ENCODE measurements at regions not wholly inside any gene's neighbourhood (a gene's known extent, or its start where the extent isn't known, plus 50 kb on each side); places are given as distances from the start of the nearest gene placed in this dataset.
A peak's percentile ranks its signal among the peaks of the same experiment; 100 is the strongest.

DNA sequence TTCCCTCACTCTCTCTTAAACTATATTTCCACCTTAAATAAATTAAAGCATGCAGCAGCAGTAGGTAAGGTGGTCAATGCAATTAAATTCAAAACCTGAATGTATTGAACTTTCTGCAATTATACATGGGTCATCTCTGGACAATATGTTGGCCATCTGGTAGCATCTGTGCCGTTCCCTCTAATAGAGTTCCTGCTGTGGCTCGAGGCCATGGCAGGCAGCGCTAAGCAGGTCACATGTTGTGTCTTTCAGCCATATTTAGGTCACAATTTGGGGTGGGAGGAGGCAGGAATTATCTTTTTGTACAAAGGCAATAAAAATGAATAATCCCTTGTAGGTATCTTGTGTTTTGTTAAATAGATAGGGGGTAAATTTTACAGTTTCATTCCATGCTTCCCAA, 676.2 kb downstream of the ZEB2 start:
- peaks cover 12% of the 10 kb centered on the region for H3K4me1 Mint-ChIP-seq
- Histone ChIP-seq H3K27ac (no peak overlapping the region), H3K36me3 (no peaks in the 10 kb centered on the region), H3K27me3 (no peaks in the 10 kb centered on the region), H3K9me3 (ENCODE audit: low read depth) (no peaks in the 10 kb centered on the region), H3F3A (ENCODE audit: low read depth) (no peaks in the 10 kb centered on the region), H3K4me2 (no peak overlapping the region), H2AFZ (replicated peaks) (no peak overlapping the region), H3K9ac (no peak overlapping the region), H3K79me2 (ENCODE audit: low read depth) (no peaks in the 10 kb centered on the region), H3K4me3 (no peak overlapping the region), H3K4me1 (no peaks in the 10 kb centered on the region), H4K20me1 (ENCODE audit: low read depth) (no peaks in the 10 kb centered on the region)
- H3K9me3 Mint-ChIP-seq: peaks cover 9% of the 10 kb centered on the region
- no peak overlapping the region for H3K4me3 Mint-ChIP-seq
- no peak for DNase-seq (ENCODE audit: low spot score)
- H3K27ac Mint-ChIP-seq: peak overlapping the region; percentile 75
- TF ChIP-seq EZH2 (IDR thresholded peaks at IDR 0.05): no peak
- no peak for TF ChIP-seq EZH2phosphoT487 (IDR thresholded peaks at IDR 0.05)
- no peak for TF ChIP-seq CTCF (IDR thresholded peaks at IDR 0.05)
- H3K27me3 Mint-ChIP-seq (ENCODE audit: insufficient read depth, low read depth): peaks cover 4% of the 10 kb centered on the region
- no peaks in the 10 kb centered on the region for H3K36me3 Mint-ChIP-seq

GRCh38 chr2:143842836-143843235, 677.1 kb downstream of the ZEB2 start:
- H3K9ac ChIP-seq: no peak overlapping the region
- H3K4me3 ChIP-seq: no peak overlapping the region
- H3K27ac ChIP-seq: no peak overlapping the region
- no peaks in the 10 kb centered on the region for H3K4me1 ChIP-seq
- H4K20me1 ChIP-seq (ENCODE audit: low read depth): no peaks in the 10 kb centered on the region
- H3K4me3 Mint-ChIP-seq: no peak overlapping the region
- H3K27me3 ChIP-seq: no peaks in the 10 kb centered on the region
- H3K4me1 Mint-ChIP-seq: peaks cover 12% of the 10 kb centered on the region
- H3K9me3 ChIP-seq (ENCODE audit: low read depth): no peaks in the 10 kb centered on the region
- peaks cover 9% of the 10 kb centered on the region for H3K9me3 Mint-ChIP-seq
- no peaks in the 10 kb centered on the region for H3K36me3 Mint-ChIP-seq
- H3F3A ChIP-seq (ENCODE audit: low read depth): no peaks in the 10 kb centered on the region
- H3K4me2 ChIP-seq: no peak overlapping the region
- no peak overlapping the region for H2AFZ ChIP-seq (replicated peaks)
- H3K27me3 Mint-ChIP-seq (ENCODE audit: insufficient read depth, low read depth): peaks cover 4% of the 10 kb centered on the region
- no peaks in the 10 kb centered on the region for H3K79me2 ChIP-seq (ENCODE audit: low read depth)
- no peaks in the 10 kb centered on the region for H3K36me3 ChIP-seq
- no peak for TF ChIP-seq EZH2 (IDR thresholded peaks at IDR 0.05)
- TF ChIP-seq EZH2phosphoT487 (IDR thresholded peaks at IDR 0.05): no peak
- TF ChIP-seq CTCF (IDR thresholded peaks at IDR 0.05): no peak
- no peak overlapping the region for H3K27ac Mint-ChIP-seq
- no peak for DNase-seq (ENCODE audit: low spot score)

DNA sequence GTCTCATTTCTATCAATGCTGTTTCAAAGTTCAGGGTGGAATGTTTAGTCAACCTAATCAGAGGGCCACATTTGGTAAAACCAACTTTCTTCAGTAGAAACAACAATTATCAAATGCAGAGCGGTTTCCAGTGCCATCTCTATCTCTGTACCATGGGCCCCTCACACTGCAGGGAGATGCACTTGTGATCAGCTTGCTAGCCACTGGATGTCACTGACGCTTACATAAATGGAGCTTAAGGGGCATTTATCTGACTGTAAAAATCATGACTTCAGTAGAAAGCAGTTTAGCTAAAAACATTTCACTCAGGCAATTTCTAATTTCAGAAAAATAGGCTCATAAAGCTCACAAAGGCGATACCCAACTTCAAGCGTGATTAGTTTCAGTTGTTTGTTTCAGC, 678.0 kb downstream of the ZEB2 start:
- peaks cover 12% of the 10 kb centered on the region for H3K4me1 Mint-ChIP-seq
- Histone ChIP-seq H4K20me1 (ENCODE audit: low read depth) (no peaks in the 10 kb centered on the region), H3K4me1 (no peaks in the 10 kb centered on the region), H3K36me3 (no peaks in the 10 kb centered on the region), H3K27me3 (no peaks in the 10 kb centered on the region), H3K4me3 (no peak overlapping the region), H3K9ac (no peak overlapping the region), H2AFZ (replicated peaks) (no peak overlapping the region), H3K9me3 (ENCODE audit: low read depth) (no peaks in the 10 kb centered on the region), H3K79me2 (ENCODE audit: low read depth) (no peaks in the 10 kb centered on the region), H3F3A (ENCODE audit: low read depth) (no peaks in the 10 kb centered on the region), H3K4me2 (no peak overlapping the region), H3K27ac (no peak overlapping the region)
- peak; percentile 21 for DNase-seq (ENCODE audit: low spot score)
- no peak overlapping the region for H3K27ac Mint-ChIP-seq
- H3K4me3 Mint-ChIP-seq: no peak overlapping the region
- peaks cover 9% of the 10 kb centered on the region for H3K9me3 Mint-ChIP-seq
- H3K36me3 Mint-ChIP-seq: no peaks in the 10 kb centered on the region
- TF ChIP-seq EZH2 (IDR thresholded peaks at IDR 0.05): no peak
- TF ChIP-seq CTCF (IDR thresholded peaks at IDR 0.05): peak; percentile 38
- H3K27me3 Mint-ChIP-seq (ENCODE audit: insufficient read depth, low read depth): peaks cover 4% of the 10 kb centered on the region

- DNase-seq (ENCODE audit: low spot score): no peak
- Histone ChIP-seq H3K27me3 (no peaks in the 10 kb centered on the region), H3K4me1 (no peaks in the 10 kb centered on the region), H4K20me1 (ENCODE audit: low read depth) (no peaks in the 10 kb centered on the region), H3K9ac (no peak overlapping the region), H3K9me3 (ENCODE audit: low read depth) (no peaks in the 10 kb centered on the region), H3K4me2 (no peak overlapping the region), H3K4me3 (no peak overlapping the region), H2AFZ (replicated peaks) (no peak overlapping the region), H3K27ac (no peak overlapping the region), H3K36me3 (no peaks in the 10 kb centered on the region), H3K79me2 (ENCODE audit: low read depth) (no peaks in the 10 kb centered on the region), H3F3A (ENCODE audit: low read depth) (no peaks in the 10 kb centered on the region)
- Mint-ChIP-seq H3K4me3 (no peak overlapping the region), H3K27ac (no peak overlapping the region), H3K9me3 (peaks cover 9% of the 10 kb centered on the region), H3K36me3 (no peaks in the 10 kb centered on the region), H3K27me3 (ENCODE audit: insufficient read depth, low read depth) (peaks cover 4% of the 10 kb centered on the region), H3K4me1 (peaks cover 12% of the 10 kb centered on the region)
- no peak for TF ChIP-seq CTCF (IDR thresholded peaks at IDR 0.05)
- TF ChIP-seq EZH2 (IDR thresholded peaks at IDR 0.05): no peak
- TF ChIP-seq EZH2phosphoT487 (IDR thresholded peaks at IDR 0.05): no peak
Observed at GRCh38 chr2:143840601-143841000, 679.3 kb downstream of the ZEB2 start.

Measured in neural progenitor cell (in vitro differentiated cells).